Activated CD4-positive, CD25-positive, alpha-beta regulatory T cell (primary cell): ENCODE measurements at regions not wholly inside any gene's neighbourhood (a gene's known extent, or its start where the extent isn't known, plus 50 kb on each side); places are given as distances from the start of the nearest gene placed in this dataset.
"Not testable (repeated sequence)": the region's sequence is repeated elsewhere in the genome, so short reads cannot be mapped to it uniquely, and the experiment has no call there.

ENCODE experiments used
- DNase-seq, 4 experiments: peaks; one replicate each; lab custom pipeline; 2025; lab: John Stamatoyannopoulos, UW

- no peak for DNase-seq
Measured at GRCh38 chr4:38470735-38471262, 193.2 kb upstream of the KLF3 start.

- no peak for DNase-seq
Measured at GRCh38 chr4:38482696-38483095, 181.3 kb upstream of the KLF3 start.

GRCh38 chr4:38483628-38484027, 180.4 kb upstream of the KLF3 start:
- not testable (repeated sequence) for DNase-seq

GRCh38 chr4:38489011-38489861, 174.8 kb upstream of the KLF3 start:
- no peak for DNase-seq

GRCh38 chr4:38489924-38490639, 173.9 kb upstream of the KLF3 start:
- no peak for DNase-seq

DNA sequence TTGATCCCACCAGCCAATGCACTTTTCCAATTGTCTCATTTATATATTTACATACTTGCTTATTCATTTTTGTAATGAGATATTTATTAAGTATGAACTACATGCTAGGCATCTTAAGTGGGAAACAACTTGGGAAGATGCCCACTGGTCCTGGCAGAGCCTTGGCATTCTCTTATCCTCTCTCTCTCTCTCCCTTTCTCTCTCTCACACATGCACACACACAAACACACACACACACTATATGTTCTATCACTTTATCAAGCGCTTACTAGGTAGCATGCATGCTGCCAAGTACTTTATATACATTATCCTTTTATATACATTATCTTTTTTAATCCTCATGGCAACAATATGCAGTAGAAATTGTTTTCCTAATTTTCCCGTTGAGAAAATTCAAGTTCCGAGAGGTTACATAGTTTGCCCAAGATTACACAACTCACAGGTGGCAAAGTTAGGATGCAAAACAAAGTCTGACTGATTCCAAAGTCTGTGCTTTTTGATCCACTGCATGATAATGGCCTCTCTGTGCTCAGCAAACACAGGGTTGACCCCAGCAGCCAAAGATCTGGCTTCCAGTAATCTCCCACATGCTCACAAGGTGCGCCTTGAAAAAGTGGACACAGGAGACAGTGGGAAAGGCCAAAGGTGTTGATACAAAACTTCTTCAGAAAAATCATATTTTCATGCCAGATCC, 173.1 kb upstream of the KLF3 start:
- no peak for DNase-seq

- no peak for DNase-seq
Measured at GRCh38 chr4:38491854-38492478, 172.0 kb upstream of the KLF3 start.

DNA sequence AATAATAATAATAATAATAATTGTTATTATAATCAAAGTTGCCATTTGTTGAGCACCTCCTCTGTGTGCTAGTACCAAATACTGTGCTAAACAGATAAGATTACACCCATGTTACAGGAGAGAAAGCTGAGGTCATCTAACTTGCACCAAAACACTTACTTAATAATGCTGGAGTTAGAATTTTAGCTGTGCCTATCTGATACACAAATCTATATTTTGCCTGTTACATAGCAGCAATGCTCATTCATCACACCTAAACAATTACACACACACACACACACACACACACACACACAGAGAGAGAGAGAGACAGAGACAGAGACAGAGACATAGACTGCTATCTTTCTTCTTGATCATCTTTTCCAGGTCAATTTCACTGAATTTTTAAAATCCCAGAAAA, 170.9 kb upstream of the KLF3 start:
- no peak for DNase-seq

GRCh38 chr4:38495446-38495845, 168.6 kb upstream of the KLF3 start:
- DNase-seq: no peak

DNA sequence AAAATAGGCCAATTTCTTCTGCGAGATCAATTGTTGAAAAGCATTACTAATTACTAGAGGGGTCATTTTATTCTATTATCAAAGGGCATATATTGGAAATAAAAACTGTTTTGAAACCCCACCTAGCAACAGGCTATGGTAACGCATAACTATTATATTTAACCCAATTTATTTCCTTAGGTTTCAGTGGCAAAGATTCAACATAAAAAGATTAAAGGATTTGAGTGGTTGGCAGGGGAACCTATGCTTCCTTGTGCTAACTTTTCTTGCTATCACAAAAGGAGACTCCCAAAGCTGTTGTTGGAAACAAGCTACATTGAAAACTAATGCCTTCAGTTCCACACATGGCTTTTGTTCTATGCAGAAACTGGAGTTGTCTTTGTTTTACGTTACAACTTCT, 166.9 kb upstream of the KLF3 start:
- no peak for DNase-seq

DNA sequence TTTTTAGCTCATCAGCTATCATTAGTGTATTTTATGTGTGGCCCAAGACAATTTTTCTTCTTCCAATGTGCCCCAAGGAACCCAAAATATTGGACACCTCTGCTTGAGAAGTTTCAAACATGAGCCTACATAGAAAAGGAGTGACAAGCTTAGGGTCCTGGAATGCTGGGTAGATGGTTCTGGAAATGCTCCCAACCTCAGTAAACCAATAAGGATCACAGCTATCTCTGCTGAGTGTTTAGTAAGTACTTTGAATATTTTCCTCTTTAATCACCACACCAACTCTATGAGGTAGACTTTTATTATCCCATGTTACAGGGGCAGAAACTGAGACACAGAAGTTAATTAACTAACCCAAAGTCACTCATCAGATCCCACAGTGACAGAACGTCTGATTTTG, 164.9 kb upstream of the KLF3 start:
- no peak for DNase-seq

DNA sequence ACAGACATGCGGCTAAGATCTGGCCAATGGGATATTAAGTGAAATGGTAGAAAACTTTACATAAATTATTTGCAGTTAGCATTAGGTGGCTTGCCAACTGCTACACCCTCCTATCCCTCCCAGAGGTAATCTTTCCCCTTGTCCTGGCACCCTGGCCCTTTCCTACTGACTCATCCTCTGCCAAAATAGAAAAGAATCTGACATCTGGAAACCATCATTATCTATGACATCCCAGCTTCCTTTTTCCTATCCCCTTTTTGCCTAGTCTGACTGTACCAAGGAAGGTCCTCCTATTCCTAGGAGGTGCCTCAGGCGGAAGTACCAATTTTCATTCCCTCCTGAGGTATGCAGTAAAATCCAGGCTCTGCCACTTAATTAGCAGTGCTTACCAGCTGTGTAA, 163.6 kb upstream of the KLF3 start:
- no peak for DNase-seq

DNA sequence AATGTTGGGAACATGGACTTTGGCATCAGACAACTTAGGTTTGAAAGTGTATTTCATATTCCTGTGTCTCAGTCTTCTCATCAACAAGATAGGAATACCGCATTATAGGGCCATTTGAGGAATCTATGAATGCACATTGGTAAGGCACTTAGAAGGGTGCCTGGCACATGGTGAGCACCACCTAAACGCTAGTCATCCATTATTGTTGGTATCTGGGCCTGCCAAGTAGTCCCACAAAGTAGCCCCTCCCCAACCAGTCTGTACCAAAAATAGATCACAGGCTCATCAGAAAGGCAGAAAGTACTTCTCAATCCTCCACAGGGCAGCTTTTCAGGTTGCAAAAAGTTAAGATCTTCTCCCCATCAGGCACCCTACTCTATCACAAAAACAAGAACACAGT, 162.3 kb upstream of the KLF3 start:
- DNase-seq: no peak

DNA sequence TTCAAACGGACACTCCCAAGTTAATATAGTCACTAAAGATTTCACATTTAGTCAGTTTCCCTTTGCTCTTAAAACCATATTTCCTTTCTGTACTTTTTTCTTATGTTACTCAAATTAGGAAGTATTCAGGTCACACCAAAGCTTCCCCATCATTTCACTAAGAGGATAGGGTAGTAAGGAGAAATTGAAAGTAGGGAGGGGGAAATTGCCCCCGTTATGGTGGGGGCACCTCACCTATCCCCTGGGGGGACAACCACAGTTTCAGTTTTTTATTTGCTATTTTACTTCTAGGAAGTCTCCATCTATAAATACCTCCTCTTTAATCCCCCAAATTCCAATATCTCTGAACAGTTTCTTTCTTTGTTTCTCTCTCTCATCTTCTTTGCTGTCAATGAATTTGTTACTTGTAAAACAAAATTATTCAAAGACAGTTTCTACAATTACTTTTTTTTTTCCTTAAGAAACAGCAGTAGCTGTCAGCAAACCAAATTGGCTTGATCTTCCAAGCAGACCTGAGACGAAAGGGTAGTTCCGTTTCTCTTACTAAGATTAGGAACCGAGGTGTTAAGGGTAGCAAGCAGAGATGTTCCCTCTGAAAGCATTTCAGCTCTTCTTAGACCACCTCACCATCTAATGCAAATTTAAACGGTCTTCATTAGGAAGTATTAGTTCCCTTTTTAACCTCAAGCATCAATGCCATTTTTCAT, 160.2 kb upstream of the KLF3 start:
- no peak for DNase-seq

DNA sequence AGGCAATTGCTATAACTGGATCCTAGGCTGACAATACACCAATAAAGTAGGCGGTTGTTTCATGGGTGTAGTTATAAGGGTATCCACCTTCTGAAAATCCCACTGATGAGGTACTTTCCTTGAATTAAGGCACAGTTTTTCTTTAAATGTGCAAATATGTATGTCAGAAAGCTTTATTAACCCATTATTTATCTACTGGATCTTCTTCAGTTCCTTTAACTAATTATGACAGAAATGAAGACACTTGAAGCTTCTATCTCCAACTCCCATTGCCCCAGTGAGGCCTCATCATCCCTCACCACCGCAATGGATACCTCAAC, 159.6 kb upstream of the KLF3 start:
- no peak for DNase-seq

- peak in 1 of 4 experiments; percentile 15 for DNase-seq
Measured at GRCh38 chr4:38509551-38509950, 154.4 kb upstream of the KLF3 start.

- DNase-seq: no peak
Measured at GRCh38 chr4:38510201-38510600, 153.8 kb upstream of the KLF3 start.

- no peak for DNase-seq
Measured at GRCh38 chr4:38511702-38512101, 152.3 kb upstream of the KLF3 start.

DNA sequence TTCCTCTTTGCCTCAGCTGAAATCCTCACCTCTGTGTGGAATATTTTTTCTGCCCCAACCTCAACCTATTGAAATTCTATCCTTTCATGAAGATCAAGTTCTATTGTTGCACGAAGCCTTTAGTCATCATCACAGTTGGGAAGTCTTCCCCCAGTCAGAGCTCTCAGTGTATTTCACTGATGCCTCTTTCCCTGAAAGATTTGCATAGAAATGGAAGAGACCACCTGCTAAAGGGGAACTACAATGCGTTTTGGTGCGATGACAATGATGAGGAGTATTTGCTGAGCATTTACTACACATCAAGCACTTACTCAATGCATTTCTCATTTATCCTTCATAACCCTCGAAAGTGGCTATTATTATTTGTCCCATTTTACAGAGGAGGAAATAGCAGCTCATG, 151.2 kb upstream of the KLF3 start:
- no peak for DNase-seq

DNA sequence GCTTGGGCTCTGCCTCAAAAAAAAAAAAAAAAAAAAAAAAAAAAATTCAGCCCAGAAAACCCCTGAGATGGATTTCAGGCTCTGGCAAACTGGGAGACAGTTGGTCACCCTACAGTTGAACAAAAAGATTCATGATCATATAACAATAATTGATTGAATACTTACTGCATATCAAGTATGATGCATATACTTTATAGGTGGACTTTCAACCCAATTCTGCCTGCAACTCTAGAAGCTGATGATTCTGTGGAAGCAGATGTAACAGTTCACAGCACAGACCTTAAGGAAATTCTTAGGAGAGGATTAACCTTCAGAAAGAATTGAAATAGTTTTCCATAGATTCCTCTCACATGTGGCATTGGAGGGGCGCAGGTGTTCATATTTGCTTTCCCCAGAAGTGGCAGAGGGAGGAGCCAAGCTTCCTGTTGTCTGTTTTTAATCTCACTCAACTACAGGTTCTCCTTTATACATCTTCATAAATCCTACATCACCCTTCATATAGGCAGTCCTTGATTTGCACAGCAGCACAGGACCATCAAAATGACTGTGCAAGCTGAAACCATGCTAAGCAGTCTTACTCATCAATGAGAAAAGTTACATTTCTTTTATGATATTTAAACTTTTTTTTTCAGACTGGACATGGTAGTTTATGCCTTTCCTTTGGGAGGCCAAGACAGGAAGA, 149.4 kb upstream of the KLF3 start:
- no peak for DNase-seq

DNA sequence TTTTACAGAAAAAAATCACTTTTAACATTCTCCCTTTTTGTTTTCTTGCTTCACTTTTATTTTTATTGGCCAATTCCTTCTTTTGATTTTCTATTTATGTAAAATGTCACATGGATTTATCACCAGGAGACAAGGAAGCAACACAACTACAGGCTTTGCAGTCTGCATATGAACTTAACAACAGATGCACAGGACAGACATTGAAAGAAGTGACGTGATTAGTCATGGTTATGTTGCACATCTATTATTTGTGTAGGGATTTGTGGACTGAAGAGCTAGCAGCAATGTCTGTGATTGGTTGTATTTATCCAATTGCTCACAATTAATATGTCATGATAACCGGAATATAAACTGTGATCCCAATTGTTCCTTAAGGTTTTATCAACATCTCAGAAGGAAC, 147.8 kb upstream of the KLF3 start:
- DNase-seq: no peak
